BJ (cell line): ENCODE measurements at regions not wholly inside any gene's neighbourhood (a gene's known extent, or its start where the extent isn't known, plus 50 kb on each side); places are given as distances from the start of the nearest gene placed in this dataset.

Experiments used
- CTCF ChIA-PET: fragments of 350-600 bp; formaldehyde crosslinking; extraction: SDS; loops from one replicate; lab custom pipeline; 2021; ENCODE audit warnings: antibody characterized with exemption, inconsistent platforms; lab: Yijun Ruan, JAX
- POLR2A ChIA-PET: fragments of 300-600 bp; sonication (Branson Sonifier 250); formaldehyde crosslinking; extraction: SDS; loops from one replicate; lab custom pipeline; 2021; ENCODE audit warnings: antibody characterized with exemption; lab: Charles Lee
- DNase-seq: peaks from one replicate; pipeline ENCODE4 v3.0.0-alpha.2; 2011; ENCODE audit warnings: low read depth
- H3K27me3 ChIP-seq: 2 replicates; pipeline ENCODE4 v1.6.0; 2011; ENCODE audit warnings: low read length; ENCODE audit not compliant: control insufficient read depth, insufficient read depth
- H3K36me3 ChIP-seq: 2 replicates; pipeline ENCODE4 v1.5.1; 2011; ENCODE audit warnings: low read length; ENCODE audit not compliant: control insufficient read depth, insufficient read depth
- H3K4me3 ChIP-seq: 2 replicates; pipeline ENCODE4 v1.5.1; 2011; ENCODE audit warnings: low read depth, mild to moderate bottlenecking, control low read depth, low read length
- TF ChIP-seq, protein P1 (sequence below): IDR thresholded peaks from 2 replicates; pipeline ENCODE4 v1.5.1; 2011; ENCODE audit warnings: low read depth, mild to moderate bottlenecking, control low read depth, inconsistent platforms, low read length, moderate library complexity; ENCODE audit not compliant: insufficient read depth

DNA sequence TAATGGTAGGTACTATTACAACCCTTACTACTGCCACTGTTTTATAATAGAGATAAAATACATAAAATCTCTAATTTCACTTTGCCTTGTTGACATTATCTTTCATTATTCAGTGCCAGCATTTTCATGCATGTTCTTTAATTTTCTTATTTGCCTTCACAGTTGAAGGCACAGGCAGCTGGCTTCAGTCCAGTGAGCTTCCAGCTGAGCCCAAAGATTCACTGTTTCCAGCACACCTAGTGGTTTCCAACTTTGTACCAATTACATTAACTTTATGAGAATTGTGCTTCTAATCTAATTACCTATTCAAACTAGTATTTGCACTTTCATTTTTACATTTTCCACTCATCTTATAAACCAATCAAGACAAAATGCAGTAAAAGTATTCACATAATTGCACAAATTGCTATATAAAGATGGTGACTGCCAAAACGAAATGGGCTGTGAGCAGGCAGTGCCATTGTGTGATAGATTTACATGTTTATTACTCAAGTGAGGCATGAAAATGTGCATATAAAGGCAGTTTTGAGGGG lies 228.3 kb downstream of the MFSD1 start:
- no peak overlapping the region for H3K4me3 ChIP-seq
- ChIA-PET CTCF (no interaction called here), POLR2A (no interaction called here)
- DNase-seq, result no peak
- TF ChIP-seq, protein P1, sequence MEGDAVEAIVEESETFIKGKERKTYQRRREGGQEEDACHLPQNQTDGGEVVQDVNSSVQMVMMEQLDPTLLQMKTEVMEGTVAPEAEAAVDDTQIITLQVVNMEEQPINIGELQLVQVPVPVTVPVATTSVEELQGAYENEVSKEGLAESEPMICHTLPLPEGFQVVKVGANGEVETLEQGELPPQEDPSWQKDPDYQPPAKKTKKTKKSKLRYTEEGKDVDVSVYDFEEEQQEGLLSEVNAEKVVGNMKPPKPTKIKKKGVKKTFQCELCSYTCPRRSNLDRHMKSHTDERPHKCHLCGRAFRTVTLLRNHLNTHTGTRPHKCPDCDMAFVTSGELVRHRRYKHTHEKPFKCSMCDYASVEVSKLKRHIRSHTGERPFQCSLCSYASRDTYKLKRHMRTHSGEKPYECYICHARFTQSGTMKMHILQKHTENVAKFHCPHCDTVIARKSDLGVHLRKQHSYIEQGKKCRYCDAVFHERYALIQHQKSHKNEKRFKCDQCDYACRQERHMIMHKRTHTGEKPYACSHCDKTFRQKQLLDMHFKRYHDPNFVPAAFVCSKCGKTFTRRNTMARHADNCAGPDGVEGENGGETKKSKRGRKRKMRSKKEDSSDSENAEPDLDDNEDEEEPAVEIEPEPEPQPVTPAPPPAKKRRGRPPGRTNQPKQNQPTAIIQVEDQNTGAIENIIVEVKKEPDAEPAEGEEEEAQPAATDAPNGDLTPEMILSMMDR, result no peak
- no peaks in the 10 kb centered on the region for H3K27me3 ChIP-seq
- no peaks in the 10 kb centered on the region for H3K36me3 ChIP-seq

DNA sequence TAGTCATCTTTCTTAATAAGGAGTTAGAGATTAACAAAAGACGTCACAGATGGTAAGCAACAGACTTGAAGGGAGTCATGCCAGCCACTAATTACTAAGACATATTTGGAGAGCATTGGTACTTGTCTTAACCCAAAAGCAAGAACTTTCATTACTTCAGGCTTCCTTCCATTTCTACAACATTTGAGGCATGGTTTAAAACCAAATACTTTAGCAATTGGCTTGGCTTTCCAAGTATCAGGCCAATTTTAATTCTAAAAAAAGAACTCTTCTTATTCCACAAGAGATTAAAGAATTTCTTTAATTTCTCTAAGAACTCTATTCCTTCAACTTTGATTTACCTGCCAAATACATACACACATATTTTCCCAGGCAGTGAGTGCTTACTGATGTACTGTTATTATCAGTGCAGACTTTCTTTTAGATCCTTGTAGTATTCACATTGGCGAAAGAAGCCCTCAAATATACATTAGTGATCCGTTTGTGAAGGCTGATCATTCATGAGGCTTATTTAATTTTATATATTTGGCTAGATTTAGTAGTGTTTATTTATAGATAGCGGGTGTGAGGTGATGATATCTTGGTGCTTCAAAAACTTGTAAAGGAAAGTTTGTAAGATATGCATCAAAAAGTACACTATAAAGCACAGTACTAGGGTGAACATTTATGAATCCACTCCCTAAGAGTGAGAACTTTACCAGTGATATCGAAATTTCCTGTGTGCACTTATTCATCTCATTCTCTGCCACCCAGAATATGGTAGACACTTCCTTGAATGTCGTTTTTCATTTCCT lies 229.2 kb downstream of the MFSD1 start:
- H3K4me3 ChIP-seq, result no peak overlapping the region
- TF ChIP-seq, protein P1, result no peak
- no peak for DNase-seq
- ChIA-PET POLR2A (no interaction called here), CTCF (no interaction called here)
- H3K27me3 ChIP-seq, result no peaks in the 10 kb centered on the region
- no peaks in the 10 kb centered on the region for H3K36me3 ChIP-seq

DNA sequence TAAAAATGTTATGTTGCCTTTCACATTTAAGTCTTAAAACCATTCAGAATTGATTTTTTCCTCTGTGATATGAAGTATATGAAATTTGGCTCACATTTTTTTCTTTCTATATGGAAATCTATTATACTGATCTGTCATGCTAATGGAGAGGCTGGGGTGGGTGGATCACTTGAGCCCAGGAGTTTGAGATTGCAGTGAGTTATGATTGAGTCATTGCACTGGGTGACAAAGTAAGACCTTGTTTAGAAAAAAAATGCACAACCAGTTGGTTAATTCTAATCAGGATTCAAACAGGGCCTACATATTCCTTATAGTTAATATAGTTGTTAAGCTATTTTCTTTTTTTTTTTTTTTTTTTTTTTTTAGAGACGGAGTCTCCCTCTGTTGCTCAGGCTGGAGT lies 230.5 kb downstream of the MFSD1 start:
- TF ChIP-seq, protein P1, result no peak
- no peaks in the 10 kb centered on the region for H3K36me3 ChIP-seq
- no peak overlapping the region for H3K4me3 ChIP-seq
- no peak for DNase-seq
- ChIA-PET CTCF (no interaction called here), POLR2A (no interaction called here)
- H3K27me3 ChIP-seq, result no peaks in the 10 kb centered on the region

DNA sequence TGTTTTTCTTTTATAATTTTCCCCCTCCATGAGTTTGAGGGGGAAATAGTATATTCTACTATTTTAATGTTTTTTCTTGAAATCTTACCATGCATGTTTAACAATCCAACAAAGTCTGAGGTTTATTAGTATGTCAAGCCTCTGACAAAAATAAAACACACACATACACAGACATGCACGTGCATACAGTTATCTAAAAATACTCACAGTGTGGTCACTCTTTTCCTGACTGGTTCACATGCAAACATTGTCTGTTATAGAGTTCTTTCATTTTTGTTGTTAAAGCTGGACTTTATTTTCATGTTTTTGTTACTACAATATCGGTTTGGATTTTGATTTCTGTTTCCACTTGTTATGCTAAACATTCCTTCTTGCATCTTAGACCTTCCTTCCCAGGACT lies 236.6 kb downstream of the MFSD1 start:
- no peaks in the 10 kb centered on the region for H3K36me3 ChIP-seq
- POLR2A ChIA-PET, result no interaction called here
- H3K4me3 ChIP-seq, result no peak overlapping the region
- no peaks in the 10 kb centered on the region for H3K27me3 ChIP-seq
- DNase-seq, result no peak
- TF ChIP-seq, protein P1, result no peak
- CTCF ChIA-PET, result interaction anchor here (0.7 kb wide), 1 partner anchor 55 kb away, joined by 3 read pairs; no protein-coding TSS in a partner anchor

DNA sequence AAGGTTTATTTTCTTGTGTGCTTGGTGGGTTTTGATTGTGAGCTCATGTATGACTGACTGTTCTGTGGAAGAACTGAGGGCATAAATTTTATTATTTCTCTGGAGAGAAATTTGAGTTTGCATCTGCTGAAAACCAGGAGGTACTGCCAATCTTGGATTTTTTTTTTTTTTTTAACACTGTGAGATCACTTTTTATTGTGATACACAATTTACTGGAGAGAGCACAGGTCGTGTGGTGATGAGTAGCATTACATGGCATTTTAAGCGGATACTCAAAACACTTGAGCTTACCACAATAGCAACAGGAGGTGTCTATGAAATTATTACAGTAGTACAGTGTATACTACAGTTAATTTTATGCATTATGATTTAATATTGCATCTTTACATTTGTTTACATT lies 237.4 kb downstream of the MFSD1 start:
- CTCF ChIA-PET, result interaction anchor here (0.6 to 1.0 kb wide), 2 partner anchors 9 to 463 kb away, joined by 3 to 5 read pairs; no protein-coding TSS in a partner anchor
- TF ChIP-seq, protein P1, result no peak
- DNase-seq, result no peak
- Histone ChIP-seq H3K36me3 (no peaks in the 10 kb centered on the region), H3K4me3 (no peak overlapping the region), H3K27me3 (no peaks in the 10 kb centered on the region)
- POLR2A ChIA-PET, result no interaction called here
